ENCODE measurements at regions not wholly inside any gene's neighbourhood (a gene's known extent, or its start where the extent isn't known, plus 50 kb on each side); places are given as distances from the start of the nearest gene placed in this dataset.

DNA sequence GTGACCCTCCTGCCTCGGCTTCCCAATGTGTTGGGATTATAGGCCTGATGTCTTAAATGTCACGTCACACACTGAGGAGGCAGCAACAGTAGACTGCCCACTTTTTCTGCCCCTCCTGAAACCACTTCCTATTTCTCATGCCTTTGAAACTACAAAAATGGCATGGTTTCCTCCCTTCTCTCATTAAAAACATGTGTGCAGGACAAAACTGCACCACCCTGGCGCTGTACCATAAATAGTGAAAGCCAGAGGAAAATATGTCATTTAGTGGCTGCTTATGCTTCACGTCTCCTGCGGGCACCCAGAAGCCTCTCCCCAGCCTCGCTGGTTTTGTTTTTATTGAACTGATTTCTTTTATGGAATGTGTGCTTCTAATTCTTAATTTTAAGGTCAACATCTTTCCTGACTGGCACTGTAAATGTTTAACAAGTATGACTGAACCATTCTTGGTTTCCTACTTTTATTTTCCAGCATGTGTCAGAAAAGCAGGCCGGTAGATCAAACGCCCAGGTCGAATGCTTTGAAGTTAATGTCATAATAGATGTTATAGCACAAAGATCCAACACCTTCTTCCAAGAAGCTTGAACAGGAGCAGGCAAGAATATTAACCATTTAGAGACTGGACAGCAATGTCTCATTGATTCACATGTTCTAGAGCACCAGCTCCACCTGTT is 59.6 kb upstream of the C1orf87 start:
- TF ChIP-seq, protein P1, sequence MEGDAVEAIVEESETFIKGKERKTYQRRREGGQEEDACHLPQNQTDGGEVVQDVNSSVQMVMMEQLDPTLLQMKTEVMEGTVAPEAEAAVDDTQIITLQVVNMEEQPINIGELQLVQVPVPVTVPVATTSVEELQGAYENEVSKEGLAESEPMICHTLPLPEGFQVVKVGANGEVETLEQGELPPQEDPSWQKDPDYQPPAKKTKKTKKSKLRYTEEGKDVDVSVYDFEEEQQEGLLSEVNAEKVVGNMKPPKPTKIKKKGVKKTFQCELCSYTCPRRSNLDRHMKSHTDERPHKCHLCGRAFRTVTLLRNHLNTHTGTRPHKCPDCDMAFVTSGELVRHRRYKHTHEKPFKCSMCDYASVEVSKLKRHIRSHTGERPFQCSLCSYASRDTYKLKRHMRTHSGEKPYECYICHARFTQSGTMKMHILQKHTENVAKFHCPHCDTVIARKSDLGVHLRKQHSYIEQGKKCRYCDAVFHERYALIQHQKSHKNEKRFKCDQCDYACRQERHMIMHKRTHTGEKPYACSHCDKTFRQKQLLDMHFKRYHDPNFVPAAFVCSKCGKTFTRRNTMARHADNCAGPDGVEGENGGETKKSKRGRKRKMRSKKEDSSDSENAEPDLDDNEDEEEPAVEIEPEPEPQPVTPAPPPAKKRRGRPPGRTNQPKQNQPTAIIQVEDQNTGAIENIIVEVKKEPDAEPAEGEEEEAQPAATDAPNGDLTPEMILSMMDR (IDR thresholded peaks at IDR 0.05; ENCODE audit: low read depth, low read length, missing input control) = no peak
- TF ChIP-seq, protein P2, sequence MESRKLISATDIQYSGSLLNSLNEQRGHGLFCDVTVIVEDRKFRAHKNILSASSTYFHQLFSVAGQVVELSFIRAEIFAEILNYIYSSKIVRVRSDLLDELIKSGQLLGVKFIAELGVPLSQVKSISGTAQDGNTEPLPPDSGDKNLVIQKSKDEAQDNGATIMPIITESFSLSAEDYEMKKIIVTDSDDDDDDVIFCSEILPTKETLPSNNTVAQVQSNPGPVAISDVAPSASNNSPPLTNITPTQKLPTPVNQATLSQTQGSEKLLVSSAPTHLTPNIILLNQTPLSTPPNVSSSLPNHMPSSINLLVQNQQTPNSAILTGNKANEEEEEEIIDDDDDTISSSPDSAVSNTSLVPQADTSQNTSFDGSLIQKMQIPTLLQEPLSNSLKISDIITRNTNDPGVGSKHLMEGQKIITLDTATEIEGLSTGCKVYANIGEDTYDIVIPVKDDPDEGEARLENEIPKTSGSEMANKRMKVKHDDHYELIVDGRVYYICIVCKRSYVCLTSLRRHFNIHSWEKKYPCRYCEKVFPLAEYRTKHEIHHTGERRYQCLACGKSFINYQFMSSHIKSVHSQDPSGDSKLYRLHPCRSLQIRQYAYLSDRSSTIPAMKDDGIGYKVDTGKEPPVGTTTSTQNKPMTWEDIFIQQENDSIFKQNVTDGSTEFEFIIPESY (IDR thresholded peaks at IDR 0.05) = no peak
- TF ChIP-seq YY1 (IDR thresholded peaks at IDR 0.05) (no peak), JUND (IDR thresholded peaks at IDR 0.05) (no peak)
- TF ChIP-seq, protein P3, sequence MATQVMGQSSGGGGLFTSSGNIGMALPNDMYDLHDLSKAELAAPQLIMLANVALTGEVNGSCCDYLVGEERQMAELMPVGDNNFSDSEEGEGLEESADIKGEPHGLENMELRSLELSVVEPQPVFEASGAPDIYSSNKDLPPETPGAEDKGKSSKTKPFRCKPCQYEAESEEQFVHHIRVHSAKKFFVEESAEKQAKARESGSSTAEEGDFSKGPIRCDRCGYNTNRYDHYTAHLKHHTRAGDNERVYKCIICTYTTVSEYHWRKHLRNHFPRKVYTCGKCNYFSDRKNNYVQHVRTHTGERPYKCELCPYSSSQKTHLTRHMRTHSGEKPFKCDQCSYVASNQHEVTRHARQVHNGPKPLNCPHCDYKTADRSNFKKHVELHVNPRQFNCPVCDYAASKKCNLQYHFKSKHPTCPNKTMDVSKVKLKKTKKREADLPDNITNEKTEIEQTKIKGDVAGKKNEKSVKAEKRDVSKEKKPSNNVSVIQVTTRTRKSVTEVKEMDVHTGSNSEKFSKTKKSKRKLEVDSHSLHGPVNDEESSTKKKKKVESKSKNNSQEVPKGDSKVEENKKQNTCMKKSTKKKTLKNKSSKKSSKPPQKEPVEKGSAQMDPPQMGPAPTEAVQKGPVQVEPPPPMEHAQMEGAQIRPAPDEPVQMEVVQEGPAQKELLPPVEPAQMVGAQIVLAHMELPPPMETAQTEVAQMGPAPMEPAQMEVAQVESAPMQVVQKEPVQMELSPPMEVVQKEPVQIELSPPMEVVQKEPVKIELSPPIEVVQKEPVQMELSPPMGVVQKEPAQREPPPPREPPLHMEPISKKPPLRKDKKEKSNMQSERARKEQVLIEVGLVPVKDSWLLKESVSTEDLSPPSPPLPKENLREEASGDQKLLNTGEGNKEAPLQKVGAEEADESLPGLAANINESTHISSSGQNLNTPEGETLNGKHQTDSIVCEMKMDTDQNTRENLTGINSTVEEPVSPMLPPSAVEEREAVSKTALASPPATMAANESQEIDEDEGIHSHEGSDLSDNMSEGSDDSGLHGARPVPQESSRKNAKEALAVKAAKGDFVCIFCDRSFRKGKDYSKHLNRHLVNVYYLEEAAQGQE (IDR thresholded peaks at IDR 0.05) = no peak
